Activated CD4-positive, alpha-beta T cell treated with anti-CD3 and anti-CD28 coated beads, Interleukin-10, Interleukin-2, amounts not matched to agents 100 ng/mL and 50 ng/mL, durations not matched to agents 16 hours and 8 hours (primary cell): ENCODE measurements at regions not wholly inside any gene's neighbourhood (a gene's known extent, or its start where the extent isn't known, plus 50 kb on each side); places are given as distances from the start of the nearest gene placed in this dataset.
"Not testable (repeated sequence)": the region's sequence is repeated elsewhere in the genome, so short reads cannot be mapped to it uniquely, and the experiment has no call there.

ENCODE experiments used
- DNase-seq: peaks from one replicate; pipeline ENCODE4 v3.0.0-alpha.2; 2020

GRCh38 chr2:83363138-83363537 lies 1095.9 kb downstream of the SUCLG1 start:
- DNase-seq, result not testable (repeated sequence)

GRCh38 chr2:83359336-83359735 lies 1099.7 kb downstream of the SUCLG1 start:
- no peak for DNase-seq

DNA sequence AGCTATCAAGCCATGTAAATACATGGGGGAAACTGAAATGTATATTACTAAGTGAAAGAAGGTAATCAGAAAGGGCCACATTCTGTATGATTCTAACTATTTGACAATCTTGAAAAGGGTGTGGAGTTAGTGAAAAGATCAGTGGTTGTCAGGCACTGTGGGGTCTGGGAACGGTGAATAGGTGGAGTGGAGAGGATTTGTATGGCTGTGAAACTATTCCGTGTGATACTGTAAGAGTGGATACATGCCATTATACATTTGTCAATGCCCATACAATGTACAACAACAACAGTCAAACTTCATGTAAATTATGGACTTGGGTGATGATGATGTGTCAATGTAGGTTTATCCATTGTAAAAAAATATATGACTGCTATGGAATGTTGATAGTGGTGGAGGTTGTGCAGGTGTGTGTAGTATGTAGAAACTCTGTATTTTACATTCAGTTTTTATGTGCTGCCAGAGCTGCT lies 1116.2 kb downstream of the SUCLG1 start:
- no peak for DNase-seq

- DNase-seq, result no peak
Measured at GRCh38 chr2:83340424-83340823, 1118.7 kb downstream of the SUCLG1 start.

GRCh38 chr2:83339942-83340341 lies 1119.1 kb downstream of the SUCLG1 start:
- not testable (repeated sequence) for DNase-seq

DNA sequence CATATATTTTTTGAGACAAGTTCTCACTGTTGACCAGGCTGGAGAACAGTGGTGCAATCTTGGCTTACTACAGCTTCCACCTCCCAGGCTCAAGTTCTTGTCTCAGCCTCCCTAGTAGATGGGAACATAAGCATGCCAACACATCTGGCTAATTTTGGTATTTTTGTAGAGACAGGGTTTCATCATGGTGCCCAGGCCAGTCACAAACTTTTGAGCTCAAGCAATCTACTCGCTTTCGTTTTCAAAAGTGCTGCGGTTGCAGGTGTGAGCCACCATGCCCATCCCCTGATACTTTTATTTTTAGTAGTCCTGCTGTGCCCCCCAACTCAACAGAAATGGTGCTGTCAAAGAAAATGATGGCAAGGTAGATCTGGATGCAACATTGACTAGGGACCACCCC lies 1127.3 kb downstream of the SUCLG1 start:
- no peak for DNase-seq

GRCh38 chr2:83323038-83323437 lies 1136.0 kb downstream of the SUCLG1 start:
- DNase-seq, result no peak

DNA sequence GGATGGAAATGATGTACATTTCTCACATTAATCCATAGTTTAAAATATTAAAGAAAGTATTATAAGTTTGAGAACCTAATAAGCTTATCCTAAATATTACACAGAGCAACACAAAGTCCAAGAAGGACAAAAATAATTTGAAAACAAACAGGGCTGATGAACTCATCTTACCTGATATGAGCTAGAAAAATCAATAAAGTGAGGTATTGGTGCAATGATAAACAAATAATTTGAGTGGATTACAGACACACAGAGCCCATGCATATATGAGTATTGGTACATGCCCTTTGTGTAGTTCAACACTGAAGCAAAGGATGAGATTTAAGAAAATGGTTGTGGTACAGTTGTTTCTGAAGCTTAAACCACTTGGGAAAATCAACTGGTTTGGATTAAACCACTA lies 1139.0 kb downstream of the SUCLG1 start:
- DNase-seq, result no peak

DNA sequence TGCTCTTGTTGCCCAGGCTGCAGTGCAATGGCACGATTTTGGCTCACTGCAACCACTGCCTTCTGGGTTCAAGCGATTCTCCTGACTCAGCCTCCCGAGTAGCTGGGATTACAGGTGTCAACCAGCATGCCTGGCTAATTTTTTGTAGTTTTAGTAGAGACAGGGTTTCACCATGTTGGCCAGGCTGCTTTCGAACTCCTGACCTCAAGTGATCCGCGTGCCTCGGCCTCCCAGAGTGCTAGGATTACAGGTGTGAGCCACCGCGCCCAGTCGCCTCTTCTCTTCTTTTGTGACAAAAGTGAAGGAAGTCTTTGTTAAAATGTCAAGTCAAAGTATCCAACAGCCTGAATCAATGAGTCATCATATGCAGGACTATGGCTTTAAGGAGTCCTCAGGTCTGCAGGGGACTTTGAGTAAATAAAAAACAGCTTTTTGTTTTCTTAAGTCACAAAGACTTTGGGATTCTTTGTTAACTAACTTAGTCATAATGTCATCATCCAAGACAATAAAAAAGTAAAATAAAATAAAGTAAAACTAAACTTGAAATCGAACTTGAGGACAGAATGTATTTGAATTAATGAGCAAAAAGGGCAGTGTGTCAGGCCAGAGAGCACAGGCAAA lies 1153.2 kb downstream of the SUCLG1 start:
- no peak for DNase-seq

DNA sequence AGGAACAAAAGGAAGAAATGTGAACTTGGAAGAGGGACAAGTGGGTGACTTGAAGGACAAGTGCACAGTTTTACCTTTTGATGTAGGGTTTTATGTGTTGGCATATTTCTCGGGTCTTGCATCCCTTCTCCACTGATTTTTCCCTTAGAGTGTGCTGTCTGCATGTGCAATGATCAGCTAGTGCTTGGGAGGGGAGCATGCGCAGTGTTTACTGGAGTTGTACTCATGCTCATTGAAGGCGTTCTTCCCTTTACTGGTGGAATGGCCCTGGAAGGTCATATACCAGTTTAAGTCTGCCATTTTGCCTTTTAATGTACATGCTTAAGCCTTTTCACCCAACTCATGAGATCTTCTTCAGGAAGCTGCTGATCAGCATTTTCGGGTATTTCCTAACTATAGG lies 1168.0 kb downstream of the SUCLG1 start:
- no peak for DNase-seq

- DNase-seq, result no peak
Measured at GRCh38 chr2:83282841-83283240, 1176.2 kb downstream of the SUCLG1 start.

GRCh38 chr2:83282043-83282795 lies 1176.9 kb downstream of the SUCLG1 start:
- DNase-seq, result no peak

GRCh38 chr2:83280391-83280790 lies 1178.7 kb downstream of the SUCLG1 start:
- DNase-seq, result no peak

DNA sequence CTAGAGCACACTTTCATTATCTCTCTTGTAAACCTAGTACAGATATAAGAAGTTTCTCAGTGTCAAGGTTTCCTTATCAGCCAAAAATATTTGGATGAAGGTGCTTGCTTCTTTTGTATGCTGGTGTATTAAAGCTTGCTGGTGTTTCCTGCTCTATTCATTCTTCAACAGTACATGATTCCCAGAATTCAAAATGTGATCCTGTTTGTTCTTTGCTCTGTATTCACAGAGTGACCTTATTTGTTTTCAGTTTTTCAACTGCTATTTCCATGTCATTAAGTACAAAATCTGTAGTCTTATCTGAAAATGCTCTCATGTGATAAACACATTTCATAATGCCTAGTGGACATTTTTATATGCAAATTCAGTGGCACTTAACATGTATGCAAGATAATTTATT lies 1185.8 kb downstream of the SUCLG1 start:
- no peak for DNase-seq

DNA sequence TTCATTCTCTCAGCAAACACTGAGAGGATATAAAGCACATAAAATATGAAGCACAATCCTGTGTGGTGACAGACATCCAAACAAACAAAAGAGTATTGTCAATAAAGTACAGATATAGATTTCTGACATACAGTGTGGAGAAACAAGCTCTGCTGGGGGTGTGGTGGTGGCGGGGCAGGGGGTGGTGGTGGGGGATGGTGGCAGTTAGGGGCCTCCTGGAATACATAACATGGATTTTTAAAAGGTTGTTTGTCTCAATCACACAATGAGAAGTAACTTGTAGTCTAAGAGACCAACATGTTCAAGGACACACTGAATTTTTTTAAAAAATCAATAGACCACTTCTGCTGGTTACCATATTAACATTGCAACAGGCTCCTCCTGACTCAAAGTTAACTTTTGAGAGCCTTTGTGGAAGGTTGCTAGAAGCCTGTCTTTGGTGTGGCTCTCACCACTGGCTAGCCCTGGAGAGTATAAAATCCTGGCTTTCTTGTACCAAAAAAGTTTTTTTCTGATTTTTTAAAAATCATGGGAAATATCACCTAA lies 1197.4 kb downstream of the SUCLG1 start:
- DNase-seq, result no peak

DNA sequence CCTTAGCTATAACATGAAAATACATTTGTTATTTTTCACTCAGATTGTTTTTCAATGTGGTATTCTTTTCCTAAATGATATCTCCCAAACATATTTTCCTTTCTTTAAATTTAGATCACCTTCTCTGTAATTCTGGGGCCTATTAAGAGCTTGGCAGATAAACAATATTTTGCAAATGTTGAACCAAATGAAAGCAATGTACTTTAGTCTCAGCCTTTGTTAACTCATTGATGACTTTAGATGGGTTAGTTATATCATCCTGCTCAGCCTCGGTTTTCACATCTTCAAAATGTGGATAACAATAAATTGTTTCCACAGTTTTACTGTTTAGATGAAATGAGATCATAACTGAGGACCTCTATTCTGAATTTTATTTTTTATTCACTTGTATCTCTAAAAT lies 1205.2 kb downstream of the SUCLG1 start:
- no peak for DNase-seq

DNA sequence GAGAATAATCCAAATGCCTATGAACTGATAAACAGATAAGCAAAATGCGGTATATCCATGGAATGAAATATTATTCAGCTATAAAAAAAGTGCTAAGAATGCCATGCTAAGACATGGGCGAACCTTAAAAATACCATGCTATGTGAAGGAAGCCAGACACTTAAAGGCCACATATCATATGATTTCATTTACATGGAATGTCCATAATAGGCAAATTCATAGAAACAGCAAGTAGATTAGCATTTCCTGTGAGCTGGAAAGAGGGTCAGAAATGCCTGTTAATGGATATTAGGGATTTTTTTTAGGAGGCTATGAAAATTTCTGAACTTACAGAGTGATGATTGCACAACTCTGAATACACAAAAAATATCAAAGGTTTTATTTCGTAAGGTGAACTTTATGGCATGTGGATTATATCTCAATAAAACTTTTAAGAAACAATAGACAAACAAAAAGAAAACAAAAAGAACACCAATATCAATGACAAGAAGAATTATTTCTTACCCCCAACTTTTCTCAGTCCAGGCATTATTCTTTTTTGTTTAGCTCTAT lies 1207.7 kb downstream of the SUCLG1 start:
- DNase-seq, result no peak

- DNase-seq, result not testable (repeated sequence)
Measured at GRCh38 chr2:83245806-83246537, 1213.1 kb downstream of the SUCLG1 start.

GRCh38 chr2:83240611-83241010 lies 1218.5 kb downstream of the SUCLG1 start:
- DNase-seq, result no peak

GRCh38 chr2:83238111-83238510 lies 1221.0 kb downstream of the SUCLG1 start:
- no peak for DNase-seq

DNA sequence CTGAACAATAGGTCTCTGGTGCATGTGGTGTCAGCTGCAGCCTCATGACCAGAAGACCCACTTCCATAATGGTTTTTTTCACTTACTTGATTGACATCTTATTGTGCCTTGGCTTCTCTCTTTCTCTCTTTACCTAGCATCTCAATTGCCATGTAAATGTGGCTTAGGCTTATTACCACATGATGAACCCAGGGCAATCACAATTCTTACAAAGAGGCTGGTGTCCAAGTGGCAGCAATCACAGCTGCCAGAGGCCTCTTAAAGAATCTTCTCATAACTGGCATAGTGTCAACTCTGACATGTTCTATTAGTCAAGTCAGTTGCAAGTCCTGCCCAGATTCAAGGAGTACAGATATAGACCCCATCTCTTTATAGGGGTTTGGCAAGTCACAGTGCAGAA lies 1224.8 kb downstream of the SUCLG1 start:
- no peak for DNase-seq

DNA sequence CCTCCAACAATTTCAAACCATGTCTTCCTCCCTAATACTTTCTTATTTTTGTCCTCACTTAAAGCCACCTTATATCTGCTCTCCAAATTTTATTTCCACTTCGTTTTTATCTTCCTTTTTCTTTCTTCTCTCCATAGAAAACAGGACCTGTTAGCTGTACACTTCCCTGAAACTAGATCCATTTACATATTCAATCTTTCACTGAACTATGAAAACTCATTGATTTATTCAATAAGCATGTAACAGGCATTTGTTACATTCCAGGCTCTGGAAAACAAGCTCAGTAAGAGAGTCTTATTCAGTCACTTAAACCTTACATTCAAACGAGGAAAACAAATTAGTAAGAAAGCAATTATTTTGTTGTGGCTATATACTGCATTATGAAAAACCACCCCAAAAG lies 1225.3 kb downstream of the SUCLG1 start:
- no peak for DNase-seq

DNA sequence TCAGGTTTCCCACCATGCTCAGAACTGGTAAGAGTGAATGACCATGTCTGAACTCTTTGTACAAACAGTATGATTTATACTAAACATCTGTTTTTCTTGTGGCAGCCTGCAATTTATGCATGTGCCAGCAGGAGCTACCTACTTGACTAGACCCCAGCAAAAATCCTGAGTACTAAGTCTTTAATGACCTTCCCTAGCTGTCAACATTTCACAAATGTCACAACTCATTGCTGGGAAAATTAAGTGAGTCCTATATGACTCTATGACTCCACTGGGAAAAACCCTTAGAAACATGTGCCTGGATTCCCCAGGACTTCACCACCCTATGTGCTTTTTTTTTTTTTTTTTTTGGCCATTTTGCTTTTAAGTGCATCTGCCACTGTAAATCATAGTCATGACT lies 1225.8 kb downstream of the SUCLG1 start:
- no peak for DNase-seq
